ENCODE measurements at regions not wholly inside any gene's neighbourhood (a gene's known extent, or its start where the extent isn't known, plus 50 kb on each side); places are given as distances from the start of the nearest gene placed in this dataset.

DNA sequence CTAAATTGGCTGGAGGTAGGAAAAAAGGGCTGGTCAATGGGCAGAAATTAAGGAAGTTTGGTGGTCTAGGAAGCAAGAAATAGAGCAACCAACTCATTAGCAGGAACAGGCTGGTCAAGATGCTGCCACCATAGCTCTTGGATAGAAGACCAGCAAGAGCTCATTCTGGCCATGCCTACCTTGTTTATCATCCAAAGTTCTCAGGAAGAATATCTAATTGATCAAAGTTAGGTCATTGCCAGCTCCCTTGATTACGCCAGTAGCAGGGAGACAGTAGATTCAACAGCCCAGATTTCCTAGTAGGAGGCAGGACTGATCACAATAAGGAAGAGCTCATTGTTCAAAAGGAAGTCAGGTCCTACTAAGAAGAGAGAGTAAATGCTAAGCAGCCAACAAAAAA is 370.2 kb downstream of the GPATCH2 start:
- TF ChIP-seq NFIC (IDR thresholded peaks at IDR 0.05) (no peak), EGR1 (IDR thresholded peaks at IDR 0.05) (no peak), CREB1 (IDR thresholded peaks at IDR 0.05; ENCODE audit: low read depth) (no peak), TEAD4 (IDR thresholded peaks at IDR 0.05) (no peak), TCF12 (IDR thresholded peaks at IDR 0.05; ENCODE audit: low read depth) (no peak), TAF1 (IDR thresholded peaks at IDR 0.05; ENCODE audit: low read depth) (no peak), RAD21 (IDR thresholded peaks at IDR 0.05; ENCODE audit: low read depth) (no peak)

DNA sequence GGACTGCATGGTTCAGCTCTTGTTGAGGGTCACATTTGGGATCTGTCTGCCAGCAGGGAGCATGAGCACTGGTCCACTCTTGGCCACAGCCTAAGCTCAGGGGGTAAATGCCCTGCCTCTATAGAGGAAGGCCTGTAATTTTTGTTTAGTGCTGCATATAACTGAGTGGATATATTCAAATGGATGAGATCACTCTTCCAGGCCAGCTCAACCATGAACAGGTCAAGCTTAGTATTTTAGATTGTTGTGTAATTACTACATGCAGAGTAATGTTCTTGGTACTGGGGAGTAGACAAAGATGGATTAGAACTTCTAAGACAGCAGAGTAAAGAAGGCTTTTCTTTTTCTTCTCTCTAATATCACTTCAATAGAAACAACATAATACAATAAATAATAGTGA is 376.9 kb downstream of the GPATCH2 start:
- TF ChIP-seq, protein P1, sequence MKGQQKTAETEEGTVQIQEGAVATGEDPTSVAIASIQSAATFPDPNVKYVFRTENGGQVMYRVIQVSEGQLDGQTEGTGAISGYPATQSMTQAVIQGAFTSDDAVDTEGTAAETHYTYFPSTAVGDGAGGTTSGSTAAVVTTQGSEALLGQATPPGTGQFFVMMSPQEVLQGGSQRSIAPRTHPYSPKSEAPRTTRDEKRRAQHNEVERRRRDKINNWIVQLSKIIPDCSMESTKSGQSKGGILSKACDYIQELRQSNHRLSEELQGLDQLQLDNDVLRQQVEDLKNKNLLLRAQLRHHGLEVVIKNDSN (IDR thresholded peaks at IDR 0.05): no peak
- TF ChIP-seq NFIC (IDR thresholded peaks at IDR 0.05) (no peak), TAF1 (IDR thresholded peaks at IDR 0.05; ENCODE audit: low read depth) (no peak), FOXM1 (IDR thresholded peaks at IDR 0.05; ENCODE audit: borderline replicate concordance, low read depth) (no peak), RAD21 (IDR thresholded peaks at IDR 0.05; ENCODE audit: low read depth) (no peak), TCF12 (IDR thresholded peaks at IDR 0.05; ENCODE audit: low read depth) (no peak), CREB1 (IDR thresholded peaks at IDR 0.05; ENCODE audit: low read depth) (no peak), ZBTB7A (IDR thresholded peaks at IDR 0.05; ENCODE audit: low read depth) (no peak), EGR1 (IDR thresholded peaks at IDR 0.05) (no peak), YY1 (IDR thresholded peaks at IDR 0.05; ENCODE audit: low read depth) (no peak), CEBPB (IDR thresholded peaks at IDR 0.05) (no peak)
- TF ChIP-seq, protein P2, sequence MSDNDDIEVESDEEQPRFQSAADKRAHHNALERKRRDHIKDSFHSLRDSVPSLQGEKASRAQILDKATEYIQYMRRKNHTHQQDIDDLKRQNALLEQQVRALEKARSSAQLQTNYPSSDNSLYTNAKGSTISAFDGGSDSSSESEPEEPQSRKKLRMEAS (IDR thresholded peaks at IDR 0.05): no peak
- TF ChIP-seq, protein P3, sequence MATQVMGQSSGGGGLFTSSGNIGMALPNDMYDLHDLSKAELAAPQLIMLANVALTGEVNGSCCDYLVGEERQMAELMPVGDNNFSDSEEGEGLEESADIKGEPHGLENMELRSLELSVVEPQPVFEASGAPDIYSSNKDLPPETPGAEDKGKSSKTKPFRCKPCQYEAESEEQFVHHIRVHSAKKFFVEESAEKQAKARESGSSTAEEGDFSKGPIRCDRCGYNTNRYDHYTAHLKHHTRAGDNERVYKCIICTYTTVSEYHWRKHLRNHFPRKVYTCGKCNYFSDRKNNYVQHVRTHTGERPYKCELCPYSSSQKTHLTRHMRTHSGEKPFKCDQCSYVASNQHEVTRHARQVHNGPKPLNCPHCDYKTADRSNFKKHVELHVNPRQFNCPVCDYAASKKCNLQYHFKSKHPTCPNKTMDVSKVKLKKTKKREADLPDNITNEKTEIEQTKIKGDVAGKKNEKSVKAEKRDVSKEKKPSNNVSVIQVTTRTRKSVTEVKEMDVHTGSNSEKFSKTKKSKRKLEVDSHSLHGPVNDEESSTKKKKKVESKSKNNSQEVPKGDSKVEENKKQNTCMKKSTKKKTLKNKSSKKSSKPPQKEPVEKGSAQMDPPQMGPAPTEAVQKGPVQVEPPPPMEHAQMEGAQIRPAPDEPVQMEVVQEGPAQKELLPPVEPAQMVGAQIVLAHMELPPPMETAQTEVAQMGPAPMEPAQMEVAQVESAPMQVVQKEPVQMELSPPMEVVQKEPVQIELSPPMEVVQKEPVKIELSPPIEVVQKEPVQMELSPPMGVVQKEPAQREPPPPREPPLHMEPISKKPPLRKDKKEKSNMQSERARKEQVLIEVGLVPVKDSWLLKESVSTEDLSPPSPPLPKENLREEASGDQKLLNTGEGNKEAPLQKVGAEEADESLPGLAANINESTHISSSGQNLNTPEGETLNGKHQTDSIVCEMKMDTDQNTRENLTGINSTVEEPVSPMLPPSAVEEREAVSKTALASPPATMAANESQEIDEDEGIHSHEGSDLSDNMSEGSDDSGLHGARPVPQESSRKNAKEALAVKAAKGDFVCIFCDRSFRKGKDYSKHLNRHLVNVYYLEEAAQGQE (IDR thresholded peaks at IDR 0.05; ENCODE audit: low read depth): no peak

DNA sequence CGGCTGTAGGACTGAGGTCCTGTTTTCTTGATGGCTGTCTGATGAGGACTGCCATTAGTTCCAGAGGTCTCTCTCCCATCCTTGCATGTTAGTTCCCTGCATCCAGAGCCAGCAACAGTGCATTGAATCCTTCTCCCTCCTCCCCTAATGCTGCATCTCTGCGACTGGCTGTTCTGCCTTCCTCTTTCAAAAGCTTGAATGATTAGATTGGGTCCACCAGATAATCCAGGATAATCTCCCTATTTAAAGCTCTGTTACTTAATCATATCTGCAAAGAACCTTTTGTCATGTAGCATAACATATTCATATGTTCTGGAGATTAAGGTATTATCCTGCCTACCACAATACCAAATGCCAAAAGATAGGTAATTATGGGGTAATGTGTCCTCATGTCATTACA is 377.5 kb downstream of the GPATCH2 start:
- TF ChIP-seq RAD21 (IDR thresholded peaks at IDR 0.05; ENCODE audit: low read depth): no peak
- TF ChIP-seq TEAD4 (IDR thresholded peaks at IDR 0.05): no peak
- TF ChIP-seq, protein P3 (IDR thresholded peaks at IDR 0.05; ENCODE audit: low read depth): no peak
- TF ChIP-seq, protein P2 (IDR thresholded peaks at IDR 0.05): no peak
- TF ChIP-seq CREB1 (IDR thresholded peaks at IDR 0.05; ENCODE audit: low read depth): no peak
- no peak for TF ChIP-seq TCF12 (IDR thresholded peaks at IDR 0.05; ENCODE audit: low read depth)
- TF ChIP-seq EGR1 (IDR thresholded peaks at IDR 0.05): no peak
- TF ChIP-seq TAF1 (IDR thresholded peaks at IDR 0.05; ENCODE audit: low read depth): no peak

DNA sequence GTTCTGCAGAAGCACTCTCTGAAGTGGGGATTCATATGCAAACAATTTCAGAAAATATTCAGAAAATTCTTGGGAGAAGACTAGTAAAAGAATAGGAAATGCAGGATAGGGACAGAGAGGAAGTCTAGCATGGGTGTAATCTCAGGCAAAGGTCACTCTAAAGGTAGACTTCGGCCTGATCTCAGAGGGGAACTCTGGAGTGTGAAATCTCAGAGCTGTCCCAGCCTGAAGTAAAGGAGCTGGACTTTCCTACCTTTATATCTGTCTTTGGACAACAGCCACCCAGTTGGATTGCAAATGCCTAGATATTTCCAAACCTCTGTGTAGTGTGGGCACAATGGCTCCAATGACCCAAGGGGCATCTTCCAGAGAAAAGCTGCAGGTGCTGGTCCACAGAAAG is 379.8 kb downstream of the GPATCH2 start:
- TF ChIP-seq FOXM1 (IDR thresholded peaks at IDR 0.05; ENCODE audit: borderline replicate concordance, low read depth) (no peak), TCF12 (IDR thresholded peaks at IDR 0.05; ENCODE audit: low read depth) (no peak)
- TF ChIP-seq, protein P2 (IDR thresholded peaks at IDR 0.05): no peak
- TF ChIP-seq, protein P3 (IDR thresholded peaks at IDR 0.05; ENCODE audit: low read depth): no peak

DNA sequence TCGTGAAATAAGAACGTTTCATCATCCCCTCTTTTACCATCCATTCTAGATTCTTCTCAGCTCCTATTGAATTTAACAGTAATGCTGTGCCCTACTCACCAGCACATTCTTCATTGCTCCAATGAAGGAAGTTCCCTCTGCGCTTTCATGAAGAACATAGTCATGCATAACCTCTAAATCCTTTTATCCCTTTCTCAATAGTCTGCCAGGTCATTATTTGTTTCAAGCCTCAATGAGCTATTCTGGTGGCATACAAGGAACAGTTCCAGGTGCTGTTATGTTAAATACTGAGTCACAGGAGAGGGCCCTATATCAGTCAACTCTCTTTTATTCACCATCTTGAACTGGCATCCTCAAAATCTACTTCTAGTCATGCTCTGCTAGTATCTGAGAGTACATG is 381.0 kb downstream of the GPATCH2 start:
- no peak for TF ChIP-seq YY1 (IDR thresholded peaks at IDR 0.05; ENCODE audit: low read depth)
- no peak for TF ChIP-seq EP300 (IDR thresholded peaks at IDR 0.05; ENCODE audit: borderline replicate concordance)
- TF ChIP-seq TAF1 (IDR thresholded peaks at IDR 0.05; ENCODE audit: low read depth): no peak
- TF ChIP-seq, protein P2 (IDR thresholded peaks at IDR 0.05): no peak
- TF ChIP-seq EGR1 (IDR thresholded peaks at IDR 0.05): no peak
- no peak for TF ChIP-seq TCF12 (IDR thresholded peaks at IDR 0.05; ENCODE audit: low read depth)
